Spinal cord (tissue), 9 donors: ENCODE measurements at regions not wholly inside any gene's neighbourhood (a gene's known extent, or its start where the extent isn't known, plus 50 kb on each side); places are given as distances from the start of the nearest gene placed in this dataset.
A peak's percentile ranks its signal among the peaks of the same experiment; 100 is the strongest.

Source experiments
- DNase-seq, 6 donors: peaks; one replicate each; pipeline versions ENCODE4 v3.0.0 to v3.0.0-alpha.2; 2013 to 2015; ENCODE audit warnings: low spot score in 6 of 6, low read depth in 4 of 6
- H3K27ac ChIP-seq: one replicate; pipeline ENCODE4 v1.5.1; 2013; ENCODE audit warnings: low read depth, low read length, control low read depth
- H3K27me3 ChIP-seq: one replicate; pipeline ENCODE4 v1.6.1; 2013; ENCODE audit warnings: low read length; ENCODE audit not compliant: control insufficient read depth, insufficient read depth
- H3K36me3 ChIP-seq: one replicate; pipeline ENCODE4 v1.6.1; 2013; ENCODE audit warnings: low read length; ENCODE audit not compliant: control insufficient read depth, insufficient read depth
- H3K4me1 ChIP-seq: one replicate; pipeline ENCODE4 v1.6.1; 2013; ENCODE audit warnings: low read length; ENCODE audit not compliant: control insufficient read depth, insufficient read depth
- H3K4me3 ChIP-seq: one replicate; pipeline ENCODE4 v1.5.1; 2013; ENCODE audit warnings: low read depth, low read length, control low read depth
- H3K9me3 ChIP-seq: one replicate; pipeline ENCODE4 v1.6.1; 2013; ENCODE audit warnings: low read length; ENCODE audit not compliant: control insufficient read depth, insufficient read depth
- WGBS: methylation state at CpG from one replicate; pipeline ENCODE4 v1.1.5; 2013; ENCODE audit warnings: missing lambda C conversion rate; ENCODE audit not compliant: insufficient coverage; 5-methylcytosine and 5-hydroxymethylcytosine counted together
- donor health status: healthy.

DNA sequence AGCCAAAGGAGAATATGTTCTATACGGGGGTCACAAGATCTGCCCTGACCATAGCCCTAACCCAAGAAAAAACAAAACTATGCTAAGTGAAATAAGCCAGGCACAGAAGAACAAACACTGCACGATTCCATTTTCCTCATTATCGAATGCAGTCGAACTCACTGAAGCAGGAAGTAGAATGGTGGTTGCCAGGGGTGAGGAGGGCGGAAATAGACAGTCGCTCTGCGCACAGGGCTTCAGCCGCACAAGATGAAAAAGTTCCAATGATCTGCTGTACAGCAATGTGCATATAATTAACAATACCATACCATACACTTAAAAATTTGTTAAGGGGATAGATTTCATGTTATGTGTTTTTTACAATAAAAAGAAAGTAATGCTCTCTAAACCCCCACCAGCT is 257.7 kb downstream of the TXNL1 start:
- 81% methylated on average over 3 of the region's 8 CpGs for WGBS
- H3K36me3 ChIP-seq = no peaks in the 10 kb centered on the region
- H3K4me3 ChIP-seq = no peak overlapping the region
- DNase-seq = no peak
- no peaks in the 10 kb centered on the region for H3K4me1 ChIP-seq
- H3K27ac ChIP-seq = no peak overlapping the region
- no peaks in the 10 kb centered on the region for H3K27me3 ChIP-seq
- no peaks in the 10 kb centered on the region for H3K9me3 ChIP-seq

DNA sequence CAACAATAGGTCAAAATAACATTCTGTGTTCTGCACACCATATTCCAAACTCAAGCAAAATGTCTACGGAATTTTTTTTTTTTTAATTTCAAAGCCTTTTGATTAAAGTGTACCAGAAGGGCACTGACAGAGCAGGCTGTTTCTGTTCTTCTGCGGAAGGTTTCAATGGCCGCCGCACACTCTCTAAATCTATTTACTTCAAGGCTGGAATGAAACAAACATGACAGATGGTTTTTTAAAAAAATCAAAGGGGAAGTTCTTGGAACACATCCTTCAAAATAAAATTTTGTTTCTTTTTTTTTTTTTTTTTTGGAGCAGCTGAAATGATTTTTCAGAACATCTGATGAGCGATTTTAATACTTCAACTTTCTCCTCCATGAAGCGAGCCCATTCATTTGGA is 259.1 kb downstream of the TXNL1 start:
- H3K27ac ChIP-seq = no peak overlapping the region
- WGBS = 100% methylated on average over 1 of the region's 6 CpGs
- H3K4me3 ChIP-seq = no peak overlapping the region
- no peaks in the 10 kb centered on the region for H3K9me3 ChIP-seq
- peak in 1 of 6 donors; percentile 88 for DNase-seq
- no peaks in the 10 kb centered on the region for H3K27me3 ChIP-seq
- H3K36me3 ChIP-seq = no peaks in the 10 kb centered on the region
- no peaks in the 10 kb centered on the region for H3K4me1 ChIP-seq

DNA sequence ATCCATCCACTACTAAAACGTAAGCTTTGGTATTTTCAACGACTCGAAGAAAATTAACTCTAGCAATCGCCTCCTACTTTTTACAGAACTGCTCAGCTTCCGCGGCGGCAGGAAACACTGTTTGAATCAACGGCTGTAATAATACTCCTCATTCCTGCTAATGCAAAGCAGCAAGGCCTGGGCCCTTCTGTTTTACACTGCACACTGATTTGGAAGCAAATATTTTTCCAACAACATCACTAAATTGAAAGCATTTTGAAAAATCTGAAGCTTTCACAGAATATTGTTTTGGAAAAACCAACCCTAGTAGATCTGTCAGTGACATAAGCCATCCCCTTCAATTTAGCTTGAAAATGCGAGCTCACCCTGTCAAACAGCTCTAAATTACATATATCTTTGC is 261.2 kb downstream of the TXNL1 start:
- peak in 1 of 6 donors; percentile 54 for DNase-seq
- no peaks in the 10 kb centered on the region for H3K36me3 ChIP-seq
- H3K4me1 ChIP-seq = no peaks in the 10 kb centered on the region
- no peaks in the 10 kb centered on the region for H3K27me3 ChIP-seq
- peak overlapping the region; percentile 29 for H3K27ac ChIP-seq
- H3K9me3 ChIP-seq = no peaks in the 10 kb centered on the region
- 74% methylated on average over 8 of the region's 9 CpGs for WGBS
- no peak overlapping the region for H3K4me3 ChIP-seq

DNA sequence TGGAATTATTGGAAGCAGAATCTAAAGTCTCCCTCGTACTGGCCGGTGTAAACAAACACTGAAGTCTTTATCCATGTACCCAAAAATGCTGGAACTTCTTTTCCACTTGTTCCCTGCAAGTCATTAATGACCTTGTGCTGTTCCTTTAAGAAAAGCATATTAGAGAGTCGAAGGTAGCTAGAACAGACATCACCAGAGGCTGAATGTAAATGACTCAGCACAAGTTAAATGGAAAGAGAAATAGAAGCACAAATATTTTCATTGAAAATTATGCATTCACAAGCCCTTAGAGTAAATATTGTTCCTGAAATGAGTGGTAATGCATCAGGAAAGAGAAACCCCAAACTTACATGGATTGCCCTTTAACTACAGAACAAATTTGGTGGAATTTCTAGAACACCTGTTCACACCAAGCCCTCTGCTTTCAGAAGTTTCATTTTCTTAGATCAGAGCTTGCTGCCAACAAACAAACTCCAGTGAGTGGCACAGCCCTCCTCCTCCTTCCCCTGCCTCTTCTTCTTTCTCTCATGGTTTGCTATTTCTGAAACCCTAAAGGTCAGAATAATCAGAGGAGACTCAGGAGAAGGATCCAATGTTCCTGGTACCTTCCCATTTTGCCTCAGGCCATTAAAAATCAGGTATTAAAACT is 264.3 kb downstream of the TXNL1 start:
- WGBS = 40% methylated on average over 2 of the region's 3 CpGs
- Histone ChIP-seq H3K36me3 (no peaks in the 10 kb centered on the region), H3K9me3 (no peaks in the 10 kb centered on the region), H3K27ac (no peak overlapping the region), H3K27me3 (no peaks in the 10 kb centered on the region), H3K4me1 (no peaks in the 10 kb centered on the region), H3K4me3 (no peak overlapping the region)
- DNase-seq = no peak

DNA sequence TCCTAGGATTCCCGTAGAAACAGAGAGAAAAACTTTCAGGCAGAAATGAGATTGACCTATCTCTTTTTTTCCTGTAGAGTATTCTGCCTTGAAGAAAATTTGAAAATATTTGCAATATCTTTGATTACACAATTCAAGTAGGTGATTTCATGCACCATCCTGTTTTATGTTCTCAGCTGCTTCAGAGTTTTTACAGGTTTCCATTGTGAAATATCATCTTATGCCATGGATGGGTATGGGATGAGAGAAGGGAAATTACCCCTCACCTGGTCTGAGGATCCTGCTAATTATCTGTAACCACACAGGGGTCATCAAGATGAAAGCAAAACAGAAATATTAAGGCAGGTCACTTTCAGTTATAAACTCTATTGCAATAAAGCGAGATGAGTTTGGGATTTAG is 264.8 kb downstream of the TXNL1 start:
- no CpG with 5 or more reads among the region's 2 CpGs for WGBS
- Histone ChIP-seq H3K4me3 (no peak overlapping the region), H3K27ac (no peak overlapping the region), H3K4me1 (no peaks in the 10 kb centered on the region), H3K9me3 (no peaks in the 10 kb centered on the region), H3K36me3 (no peaks in the 10 kb centered on the region), H3K27me3 (no peaks in the 10 kb centered on the region)
- no peak for DNase-seq

GRCh38 chr18:56368066-56368465 is 270.3 kb downstream of the TXNL1 start:
- 98% methylated on average over 5 of the region's 5 CpGs for WGBS
- no peak for DNase-seq

GRCh38 chr18:56358608-56359280 is 279.6 kb downstream of the TXNL1 start:
- H3K4me1 ChIP-seq = no peaks in the 10 kb centered on the region
- no CpG with 5 or more reads among the region's 5 CpGs for WGBS
- no peaks in the 10 kb centered on the region for H3K27me3 ChIP-seq
- H3K27ac ChIP-seq = no peak overlapping the region
- no peaks in the 10 kb centered on the region for H3K36me3 ChIP-seq
- no peak overlapping the region for H3K4me3 ChIP-seq
- H3K9me3 ChIP-seq = peaks cover 8% of the 10 kb centered on the region
- DNase-seq = no peak

More at GRCh38 chr18:56368066-56368465, 270.3 kb downstream of the TXNL1 start:
- no peaks in the 10 kb centered on the region for H3K9me3 ChIP-seq
- H3K27ac ChIP-seq = no peak overlapping the region
- H3K27me3 ChIP-seq = no peaks in the 10 kb centered on the region
- no peak overlapping the region for H3K4me3 ChIP-seq
- H3K36me3 ChIP-seq = no peaks in the 10 kb centered on the region
- no peaks in the 10 kb centered on the region for H3K4me1 ChIP-seq

DNA sequence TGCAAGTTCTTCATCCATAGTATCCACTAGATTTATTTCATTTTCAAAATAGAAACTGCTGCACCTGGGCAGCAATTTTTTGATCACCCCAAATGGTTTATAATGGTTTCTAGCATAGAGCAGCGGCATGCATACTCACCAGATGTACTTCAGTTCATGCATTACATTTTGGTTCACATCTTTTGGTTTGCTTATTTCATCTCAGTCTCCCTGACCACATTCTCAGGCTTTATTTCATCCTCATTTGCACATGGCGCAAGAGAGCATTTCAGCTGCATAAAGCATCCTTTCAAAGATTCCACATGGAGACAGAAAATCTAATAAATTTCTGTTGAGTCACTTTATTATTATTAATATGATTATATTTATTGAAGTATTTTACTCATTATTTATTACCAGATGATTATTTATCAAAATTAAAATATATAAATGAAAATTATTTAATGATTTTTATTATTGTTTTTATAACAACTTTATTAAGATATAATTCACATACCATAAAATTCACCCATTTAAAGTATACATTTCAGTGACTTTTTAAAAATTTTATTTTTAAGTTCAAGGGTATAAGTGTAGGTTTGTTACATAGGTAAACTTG is 284.6 kb downstream of the TXNL1 start:
- H3K9me3 ChIP-seq = peaks cover 1% of the 10 kb centered on the region
- no peaks in the 10 kb centered on the region for H3K27me3 ChIP-seq
- H3K4me3 ChIP-seq = no peak overlapping the region
- H3K4me1 ChIP-seq = no peaks in the 10 kb centered on the region
- H3K36me3 ChIP-seq = no peaks in the 10 kb centered on the region
- no peak for DNase-seq
- 92% methylated on average over 1 of the region's 2 CpGs for WGBS
- H3K27ac ChIP-seq = no peak overlapping the region

GRCh38 chr18:56351911-56352500 is 286.4 kb downstream of the TXNL1 start:
- WGBS = 65% methylated on average over 5 of the region's 6 CpGs
- H3K9me3 ChIP-seq = no peaks in the 10 kb centered on the region
- no peaks in the 10 kb centered on the region for H3K4me1 ChIP-seq
- no peak for DNase-seq
- no peaks in the 10 kb centered on the region for H3K36me3 ChIP-seq
- H3K27ac ChIP-seq = no peak overlapping the region
- H3K27me3 ChIP-seq = no peaks in the 10 kb centered on the region
- no peak overlapping the region for H3K4me3 ChIP-seq
